ENCODE measurements at regions not wholly inside any gene's neighbourhood (a gene's known extent, or its start where the extent isn't known, plus 50 kb on each side); places are given as distances from the start of the nearest gene placed in this dataset.
"Not testable (repeated sequence)": the region's sequence is repeated elsewhere in the genome, so short reads cannot be mapped to it uniquely, and the experiment has no call there.

GRCh38 chr14:38004610-38004879, 203.2 kb upstream of the SSTR1 start:
- BruUV-seq (replicated peaks) = no TSS peak
- CTCF ChIA-PET = no interaction called here
- Histone ChIP-seq H3K36me3 (ENCODE audit: control insufficient read depth, insufficient read depth, low read length) (no peaks in the 10 kb centered on the region), H3K27ac (ENCODE audit: low read length) (no peak overlapping the region), H3K4me3 (ENCODE audit: low read depth in 2 of 2, low read length in 2 of 2) (no peak overlapping the region), H3K27me3 (ENCODE audit: control insufficient read depth, insufficient read depth, low read length) (no peaks in the 10 kb centered on the region), H3K4me1 (ENCODE audit: control insufficient read depth, insufficient read depth, low read length) (no peaks in the 10 kb centered on the region), H3K9me3 (ENCODE audit: control insufficient read depth, insufficient read depth, low read depth, low read length) (no peaks in the 10 kb centered on the region)
- intact Hi-C loops (cut with micrococcal nuclease; ENCODE audit: unreplicated experiment) (no loop called here), in situ Hi-C loops (cut with HindIII; ENCODE audit: low pct_unique_long_range_greater_than_20kb, low sequenced_read_pairs) (no loop called here)
- no peak for DNase-seq (ENCODE audit: low read depth, low spot score)
- TF ChIP-seq TCF7L2 (IDR thresholded peaks at IDR 0.05; ENCODE audit: low read depth, low read length) = no peak
- no peak for TF ChIP-seq POLR2AphosphoS5 (IDR thresholded peaks at IDR 0.05; ENCODE audit: low read depth, low read length)
- no peak for TF ChIP-seq REST (IDR thresholded peaks at IDR 0.05; ENCODE audit: insufficient read depth in 1 of 2, low read depth in 2 of 2, low read length in 1 of 2)
- no peak for TF ChIP-seq SIN3A (IDR thresholded peaks at IDR 0.05; ENCODE audit: borderline replicate concordance, insufficient read depth, low read depth, low read length)
- no peak for TF ChIP-seq CTCF (IDR thresholded peaks at IDR 0.05)
- POLR2A ChIA-PET = no interaction called here
- ATAC-seq = no peak

- ATAC-seq, POLR2A ChIA-PET: not testable (repeated sequence)
These were observed 196.5 kb upstream of the SSTR1 start for GRCh38 chr14:38011156-38011555.

GRCh38 chr14:38012056-38012455, 195.6 kb upstream of the SSTR1 start:
- no TSS peak for BruUV-seq (replicated peaks)
- TF ChIP-seq POLR2AphosphoS5 (IDR thresholded peaks at IDR 0.05; ENCODE audit: low read depth, low read length) (no peak), CTCF (IDR thresholded peaks at IDR 0.05) (no peak), TCF7L2 (IDR thresholded peaks at IDR 0.05; ENCODE audit: low read depth, low read length) (no peak)

More at GRCh38 chr14:38011156-38011555, 196.5 kb upstream of the SSTR1 start:
- intact Hi-C loops (cut with micrococcal nuclease; ENCODE audit: unreplicated experiment); H3K36me3 ChIP-seq (ENCODE audit: control insufficient read depth, insufficient read depth, low read length); H3K4me3 ChIP-seq (ENCODE audit: low read depth in 2 of 2, low read length in 2 of 2); H3K9me3 ChIP-seq (ENCODE audit: control insufficient read depth, insufficient read depth, low read depth, low read length); H3K27me3 ChIP-seq (ENCODE audit: control insufficient read depth, insufficient read depth, low read length); H3K4me1 ChIP-seq (ENCODE audit: control insufficient read depth, insufficient read depth, low read length); H3K27ac ChIP-seq (ENCODE audit: low read length); in situ Hi-C loops (cut with HindIII; ENCODE audit: low pct_unique_long_range_greater_than_20kb, low sequenced_read_pairs); BruUV-seq (replicated peaks); DNase-seq (ENCODE audit: low read depth, low spot score): not testable (repeated sequence)
- CTCF ChIA-PET = interaction anchor here (0.6 kb wide), 1 partner anchor 219 kb away, joined by 4 read pairs; no protein-coding TSS in a partner anchor

More at GRCh38 chr14:38012056-38012455, 195.6 kb upstream of the SSTR1 start:
- no peak for ATAC-seq
- H3K4me3 ChIP-seq (ENCODE audit: low read depth in 2 of 2, low read length in 2 of 2) = no peak overlapping the region
- H3K36me3 ChIP-seq (ENCODE audit: control insufficient read depth, insufficient read depth, low read length) = no peaks in the 10 kb centered on the region
- in situ Hi-C loops (cut with HindIII; ENCODE audit: low pct_unique_long_range_greater_than_20kb, low sequenced_read_pairs) = no loop called here
- no peaks in the 10 kb centered on the region for H3K4me1 ChIP-seq (ENCODE audit: control insufficient read depth, insufficient read depth, low read length)
- intact Hi-C loops (cut with micrococcal nuclease; ENCODE audit: unreplicated experiment) = no loop called here
- CTCF ChIA-PET = no interaction called here
- H3K27me3 ChIP-seq (ENCODE audit: control insufficient read depth, insufficient read depth, low read length) = no peaks in the 10 kb centered on the region
- POLR2A ChIA-PET = no interaction called here
- H3K27ac ChIP-seq (ENCODE audit: low read length) = no peak overlapping the region
- no peak for DNase-seq (ENCODE audit: low read depth, low spot score)
- H3K9me3 ChIP-seq (ENCODE audit: control insufficient read depth, insufficient read depth, low read depth, low read length) = no peaks in the 10 kb centered on the region
